A549 (cell line): ENCODE measurements at regions not wholly inside any gene's neighbourhood (a gene's known extent, or its start where the extent isn't known, plus 50 kb on each side); places are given as distances from the start of the nearest gene placed in this dataset.

ENCODE experiments used
- ATAC-seq, 2 experiments: fragments of 200-7000 bp in 1 of 2; fragments of >200 bp in 1 of 2; cut with Nextera tagmentation in 1 of 2; cut with Tn5 transposase in 1 of 2; 3 replicates each; pipeline versions ENCODE4 v1.8.0 to v1.9.1; 2018 to 2020; ENCODE audit warnings: mild to moderate bottlenecking in 1 of 2, moderate library complexity in 1 of 2
- CTCF ChIA-PET: fragments of 300-600 bp; sonication (Branson Sonifier 250); formaldehyde crosslinking; extraction: SDS; loops from one replicate; lab custom pipeline; 2021; ENCODE audit warnings: antibody characterized with exemption, inconsistent platforms; lab: Yijun Ruan, JAX
- POLR2A ChIA-PET: fragments of 350-600 bp; formaldehyde crosslinking; extraction: SDS; loops from one replicate; lab custom pipeline; 2021; ENCODE audit warnings: antibody characterized with exemption, inconsistent platforms; lab: Yijun Ruan, JAX
- DNase-seq, 2 experiments: peaks; one replicate each; pipeline versions ENCODE4 v3.0.0 to v3.0.0-alpha.2; 2011 to 2016; ENCODE audit warnings: low read depth in 1 of 2, low spot score in 1 of 2
- FAIRE-seq: peaks from 2 replicates; lab custom pipeline; 2011; peaks lifted over from hg19 to GRCh38; lab: Jason Lieb, UNC
- H3K27ac ChIP-seq, 2 experiments: fragments of >200 bp; sonication (Bioruptor Twin); formaldehyde crosslinking; 3 replicates each; pipeline ENCODE4 v1.5.1; 2016 to 2017
- H3K4me1 ChIP-seq: fragments of >200 bp; sonication (Bioruptor Twin); formaldehyde crosslinking; 3 replicates; pipeline ENCODE4 v1.6.1; 2016
- H3K4me2 ChIP-seq: fragments of >200 bp; sonication (Bioruptor Twin); formaldehyde crosslinking; 3 replicates; pipeline ENCODE4 v1.6.1; 2016
- H3K4me3 ChIP-seq: fragments of >200 bp; sonication (Bioruptor Twin); formaldehyde crosslinking; 3 replicates; pipeline ENCODE4 v1.5.1; 2016
- H3K9me3 ChIP-seq: fragments of >200 bp; sonication (Bioruptor Twin); formaldehyde crosslinking; 3 replicates; pipeline ENCODE4 v1.6.1; 2016
- ATOH8 ChIP-seq: fragments of 250-450 bp; sonication (Bioruptor Pico); IDR thresholded peaks from 2 replicates; pipeline ENCODE4 v1.5.0; 2020; ENCODE audit warnings: low read depth, mild to moderate bottlenecking, moderate library complexity
- CHD2 ChIP-seq: fragments of 150-350 bp; IDR thresholded peaks from 2 replicates; pipeline ENCODE4 v1.6.1; 2014; ENCODE audit warnings: low read length; ENCODE audit not compliant: partially characterized antibody
- CHD4 ChIP-seq: fragments of 200-600 bp; sonication (generic); IDR thresholded peaks from 2 replicates; pipeline ENCODE4 v1.6.1; 2016; ENCODE audit warnings: antibody characterized with exemption, mild to moderate bottlenecking, borderline replicate concordance
- CTCF ChIP-seq: fragments of >200 bp; sonication (Bioruptor Twin); formaldehyde crosslinking; IDR thresholded peaks from 3 replicates; pipeline ENCODE4 v1.5.1; 2016
- ELK1 ChIP-seq: fragments of 150-350 bp; IDR thresholded peaks from 2 replicates; pipeline ENCODE4 v1.6.1; 2014; ENCODE audit warnings: low read depth, mild to moderate bottlenecking, low read length
- EP300 ChIP-seq, 2 experiments: fragments of >200 bp; sonication (Bioruptor Twin); formaldehyde crosslinking; IDR thresholded peaks; 2 replicates in 1 of 2; 3 replicates in 1 of 2; pipeline ENCODE4 v1.6.1; 2016 to 2017
- ESRRA ChIP-seq: fragments of 150-350 bp; IDR thresholded peaks from 2 replicates; pipeline ENCODE4 v1.6.1; 2014; ENCODE audit warnings: mild to moderate bottlenecking, low read length, borderline replicate concordance
- FOXS1 ChIP-seq: fragments of 250-450 bp; sonication (Bioruptor Pico); IDR thresholded peaks from 2 replicates; pipeline ENCODE4 v1.5.0; 2020; ENCODE audit warnings: mild to moderate bottlenecking, moderate library complexity
- HOXA7 ChIP-seq: fragments of 250-450 bp; sonication (Bioruptor Pico); IDR thresholded peaks from 2 replicates; pipeline ENCODE4 v1.5.0; 2020; ENCODE audit warnings: mild to moderate bottlenecking, moderate library complexity
- JUN ChIP-seq, 2 experiments: fragments of >200 bp; sonication (Bioruptor Twin); formaldehyde crosslinking; IDR thresholded peaks; 2 replicates in 1 of 2; 3 replicates in 1 of 2; pipeline ENCODE4 v1.6.1; 2016 to 2017
- JUNB ChIP-seq: fragments of >200 bp; sonication (Bioruptor Twin); formaldehyde crosslinking; IDR thresholded peaks from 2 replicates; pipeline ENCODE4 v1.6.1; 2016
- MAX ChIP-seq: IDR thresholded peaks from 2 replicates; pipeline ENCODE4 v1.6.1; 2012
- MYC ChIP-seq: IDR thresholded peaks from 2 replicates; pipeline ENCODE4 v1.6.1; 2012; ENCODE audit warnings: mild to moderate bottlenecking, inconsistent platforms, low read length, improper control_type of control experiment, borderline replicate concordance
- NFE2L2 ChIP-seq: fragments of 150-350 bp; conservative IDR thresholded peaks from 2 replicates; pipeline ENCODE4 v1.6.1; 2014; ENCODE audit warnings: low read length
- NPAS2 ChIP-seq: fragments of 250-450 bp; sonication (Bioruptor Pico); IDR thresholded peaks from 2 replicates; pipeline ENCODE4 v1.8.0; 2022; ENCODE audit warnings: mild to moderate bottlenecking, moderate library complexity, borderline replicate concordance
- NR3C1 ChIP-seq: fragments of >200 bp; sonication (Bioruptor Twin); formaldehyde crosslinking; IDR thresholded peaks from 3 replicates; pipeline ENCODE4 v1.6.1; 2017
- PHF8 ChIP-seq: fragments of 200-600 bp; sonication (generic); IDR thresholded peaks from 2 replicates; pipeline ENCODE4 v1.6.1; 2016; ENCODE audit warnings: low read depth, mild to moderate bottlenecking, antibody characterized with exemption, moderate library complexity, borderline replicate concordance
- RARB ChIP-seq: fragments of 250-450 bp; sonication (Bioruptor Pico); IDR thresholded peaks from 2 replicates; pipeline ENCODE4 v1.8.0; 2021; ENCODE audit warnings: mild to moderate bottlenecking, moderate library complexity
- REST ChIP-seq: fragments of 200-600 bp; sonication (generic); IDR thresholded peaks from 2 replicates; pipeline ENCODE4 v1.6.1; 2016; ENCODE audit warnings: antibody characterized with exemption, mild to moderate bottlenecking, moderate library complexity
- RNF2 ChIP-seq: fragments of 200-600 bp; sonication (generic); IDR thresholded peaks from 2 replicates; pipeline ENCODE4 v1.6.1; 2016; ENCODE audit warnings: low read depth, mild to moderate bottlenecking, antibody characterized with exemption, moderate library complexity, borderline replicate concordance
- SMC3 ChIP-seq: fragments of >200 bp; sonication (Bioruptor Twin); formaldehyde crosslinking; IDR thresholded peaks from 3 replicates; pipeline ENCODE4 v1.6.1; 2018; ENCODE audit warnings: inconsistent platforms
- SREBF2 ChIP-seq: fragments of 450-650 bp; IDR thresholded peaks from 2 replicates; pipeline ENCODE4 v1.6.1; 2014; ENCODE audit warnings: mild to moderate bottlenecking, moderate library complexity
- ZNF302 ChIP-seq: fragments of 250-450 bp; sonication (Bioruptor Pico); IDR thresholded peaks from 2 replicates; pipeline ENCODE4 v1.9.0; 2021; ENCODE audit warnings: inconsistent platforms, mild to moderate bottlenecking, moderate library complexity
- WGBS: methylation state at CpG from one replicate; pipeline ENCODE4 v1.1.6; 2017; ENCODE audit errors: missing lambda C conversion rate; 5-methylcytosine and 5-hydroxymethylcytosine counted together

- TF ChIP-seq NPAS2 (CRISPR knock-in tag) (no peak), SREBF2 (no peak), HOXA7 (CRISPR knock-in tag) (no peak), REST (no peak), NR3C1 (no peak), CTCF (no peak), JUN (IDR thresholded peaks at IDR 0.05) (no peak), JUNB (no peak), ATOH8 (CRISPR knock-in tag) (no peak), SMC3 (no peak), RARB (CRISPR knock-in tag) (no peak)
- TF ChIP-seq, all 56 proteins: peak for 0
- CTCF ChIA-PET = interaction anchor here (1.8 kb wide), 1 partner anchor 26 kb away, joined by 3 read pairs; no protein-coding TSS in a partner anchor
- FAIRE-seq = no peak
- Histone ChIP-seq H3K4me1 (no peaks in the 10 kb centered on the region), H3K4me3 (no peak overlapping the region), H3K9me3 (no peaks in the 10 kb centered on the region), H3K27ac (no peak overlapping the region), H3K4me2 (no peak overlapping the region)
- no peak for ATAC-seq
- DNase-seq = no peak
- POLR2A ChIA-PET = no interaction called here
- WGBS = 16% methylated on average over 6 of the region's 6 CpGs
These were observed 544.4 kb upstream of the EEF2KMT start for GRCh38 chr16:5642011-5642410.

- ChIA-PET POLR2A (no interaction called here), CTCF (no interaction called here)
- 0% methylated on average over 1 of the region's 1 CpG for WGBS
- no peak for DNase-seq
- H3K4me1 ChIP-seq = no peaks in the 10 kb centered on the region
- no peak for ATAC-seq
- no peaks in the 10 kb centered on the region for H3K9me3 ChIP-seq
- H3K4me3 ChIP-seq = no peak overlapping the region
- FAIRE-seq = no peak
- H3K27ac ChIP-seq = no peak overlapping the region
- H3K4me2 ChIP-seq = no peak overlapping the region
- no peak for TF ChIP-seq ELK1
- no peak for TF ChIP-seq MYC
- TF ChIP-seq ESRRA = no peak
- no peak for TF ChIP-seq CHD4
- no peak for TF ChIP-seq PHF8
- TF ChIP-seq RNF2 = no peak
- TF ChIP-seq NFE2L2 = no peak
- no peak for TF ChIP-seq RARB (CRISPR knock-in tag)
- TF ChIP-seq MAX = no peak
- TF ChIP-seq ZNF302 (CRISPR knock-in tag) = no peak
- no peak for TF ChIP-seq FOXS1 (CRISPR knock-in tag)
- TF ChIP-seq CHD2 = no peak
- no peak for TF ChIP-seq ATOH8 (CRISPR knock-in tag)
- TF ChIP-seq EP300 (IDR thresholded peaks at IDR 0.05) = no peak
These were observed 543.3 kb upstream of the EEF2KMT start for GRCh38 chr16:5640883-5641282.
